SIG-M5 treated with dmso at 0.1 percent for 504 hours (cell line): ENCODE measurements at regions not wholly inside any gene's neighbourhood (a gene's known extent, or its start where the extent isn't known, plus 50 kb on each side); places are given as distances from the start of the nearest gene placed in this dataset.
"Not testable (repeated sequence)": the region's sequence is repeated elsewhere in the genome, so short reads cannot be mapped to it uniquely, and the experiment has no call there.

ENCODE experiments used
- DNase-seq: peaks from one replicate; lab custom pipeline; 2025; ENCODE audit not compliant: unreplicated experiment; lab: John Stamatoyannopoulos, UW

DNA sequence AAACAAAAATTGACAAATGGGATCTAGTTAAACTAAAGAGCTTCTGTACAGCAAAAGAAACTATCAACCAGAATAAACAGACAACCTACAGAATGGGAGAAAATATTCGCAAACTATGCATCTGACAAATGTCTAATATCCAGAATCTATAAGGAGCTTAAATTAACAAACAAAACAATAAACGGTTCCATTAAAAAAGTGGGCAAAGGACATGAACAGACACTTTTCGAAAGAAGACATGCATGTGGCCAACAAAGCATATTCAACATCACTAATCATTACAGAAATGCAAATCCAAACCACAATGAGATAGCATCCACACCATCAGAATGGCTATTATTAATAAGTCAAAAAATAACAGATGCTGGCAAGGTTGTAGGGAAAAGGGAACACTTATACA lies 50.5 kb upstream of the MED13L start:
- DNase-seq: not testable (repeated sequence)

DNA sequence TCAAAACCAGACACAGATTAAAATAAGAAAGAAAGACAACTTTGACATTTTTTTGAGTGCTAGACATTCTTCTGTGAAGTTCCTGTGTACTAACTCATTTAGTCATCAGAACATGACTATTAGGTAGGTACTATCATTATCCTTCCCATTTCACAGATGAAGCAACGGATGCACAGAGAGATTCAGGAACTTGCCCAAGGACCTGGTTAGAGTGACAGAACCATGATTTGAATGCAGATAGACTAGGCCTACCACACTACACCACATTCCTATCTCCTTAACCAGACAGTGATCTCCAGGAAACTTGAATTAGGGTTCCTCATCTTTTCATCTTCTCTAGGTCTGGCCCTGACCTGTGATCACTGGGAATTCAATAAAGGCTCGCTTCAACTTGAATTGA lies 54.4 kb upstream of the MED13L start:
- no peak for DNase-seq

DNA sequence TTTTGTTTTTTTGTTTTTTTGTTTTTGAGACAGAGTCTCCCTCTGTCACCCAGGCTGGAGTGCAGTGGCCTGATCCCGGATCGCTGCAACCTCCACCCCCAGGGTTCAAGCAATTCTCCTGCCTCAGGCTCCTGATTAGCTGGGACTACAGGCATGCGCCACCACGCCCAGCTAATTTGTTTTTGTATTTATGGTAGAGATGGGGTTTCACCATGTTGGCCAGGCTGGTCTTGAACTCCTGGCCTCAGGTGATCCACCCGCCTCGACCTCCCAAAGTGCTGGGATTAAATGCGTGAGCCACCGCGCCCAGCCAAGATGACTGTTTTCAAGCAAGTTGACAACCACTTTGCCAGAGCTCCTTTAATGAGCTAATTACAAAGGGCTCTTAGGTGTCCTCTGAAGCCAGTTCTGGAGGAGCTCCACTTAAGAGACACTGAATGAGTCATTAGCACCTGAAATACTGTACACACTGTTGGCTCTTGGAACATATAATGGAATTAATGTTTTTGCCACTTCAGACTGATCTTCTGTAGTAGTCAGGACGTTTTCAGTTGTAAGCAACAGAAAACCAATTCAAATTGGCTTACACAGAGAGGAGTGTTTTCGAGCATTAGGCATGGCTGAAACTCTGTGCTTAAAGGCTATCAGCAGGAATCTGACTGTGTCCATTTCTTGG lies 55.4 kb upstream of the MED13L start:
- no peak for DNase-seq

DNA sequence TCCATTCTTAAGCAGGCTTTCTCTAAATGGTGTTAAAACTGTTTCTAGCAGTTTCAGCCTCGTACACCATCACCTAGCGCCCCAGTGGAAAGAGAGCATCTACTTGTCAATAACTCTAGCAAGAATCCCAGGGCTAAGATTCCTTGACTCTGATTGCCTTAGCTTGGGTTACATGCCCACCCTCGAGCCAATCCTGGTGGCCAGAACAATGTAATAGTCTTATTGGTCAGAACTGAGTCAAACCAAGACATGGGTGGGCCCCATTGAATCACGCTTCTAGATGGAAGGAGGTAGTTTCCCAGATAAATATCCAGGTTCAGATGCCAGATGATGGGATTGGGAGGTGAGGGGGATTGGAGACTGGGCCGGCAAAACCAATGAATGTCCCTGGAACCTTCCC lies 55.9 kb upstream of the MED13L start:
- DNase-seq: no peak

DNA sequence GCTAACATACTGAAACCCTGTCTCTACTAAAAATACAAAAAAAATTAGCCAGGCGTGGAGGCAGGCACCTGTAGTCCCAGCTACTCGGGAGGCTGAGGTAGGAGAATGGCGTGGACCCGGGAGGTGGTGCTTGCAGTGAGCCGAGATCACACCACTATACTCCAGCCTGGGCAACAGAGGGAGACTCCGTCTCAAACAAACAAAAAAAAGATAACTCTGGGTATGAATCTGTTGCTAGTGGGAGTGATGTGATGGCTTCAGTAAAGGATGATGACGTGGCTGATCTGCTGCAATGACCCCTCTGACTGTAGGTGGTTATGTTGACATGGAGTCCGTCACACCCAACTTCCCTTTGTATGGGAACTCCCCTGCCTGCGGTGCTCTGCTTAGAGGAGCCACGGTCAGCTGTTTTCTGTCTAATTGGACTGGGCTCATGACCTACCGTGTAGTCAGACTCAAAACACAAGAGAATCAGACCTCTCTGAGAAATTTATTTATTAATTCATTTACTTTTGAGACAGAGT lies 59.1 kb upstream of the MED13L start:
- DNase-seq: peak; percentile 81

DNA sequence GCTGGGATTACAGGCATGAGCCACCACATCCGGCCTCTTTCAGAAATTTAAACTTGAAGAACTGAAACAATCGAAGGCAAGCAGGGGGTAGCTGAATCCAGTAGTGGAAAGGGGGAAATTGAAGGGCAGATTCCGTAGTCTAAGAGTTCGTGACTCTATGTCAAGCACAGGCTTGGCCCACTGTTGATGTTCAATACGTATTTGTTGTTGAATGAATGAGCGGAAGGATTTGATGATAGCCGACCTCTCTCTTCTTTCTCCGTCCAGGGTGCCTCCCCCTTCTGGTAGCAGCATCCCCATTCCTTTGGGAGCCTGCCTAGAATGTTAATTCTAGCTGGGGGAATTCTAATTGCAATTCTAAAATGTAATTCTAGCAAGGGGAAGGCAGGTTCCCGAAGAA lies 59.8 kb upstream of the MED13L start:
- no peak for DNase-seq

DNA sequence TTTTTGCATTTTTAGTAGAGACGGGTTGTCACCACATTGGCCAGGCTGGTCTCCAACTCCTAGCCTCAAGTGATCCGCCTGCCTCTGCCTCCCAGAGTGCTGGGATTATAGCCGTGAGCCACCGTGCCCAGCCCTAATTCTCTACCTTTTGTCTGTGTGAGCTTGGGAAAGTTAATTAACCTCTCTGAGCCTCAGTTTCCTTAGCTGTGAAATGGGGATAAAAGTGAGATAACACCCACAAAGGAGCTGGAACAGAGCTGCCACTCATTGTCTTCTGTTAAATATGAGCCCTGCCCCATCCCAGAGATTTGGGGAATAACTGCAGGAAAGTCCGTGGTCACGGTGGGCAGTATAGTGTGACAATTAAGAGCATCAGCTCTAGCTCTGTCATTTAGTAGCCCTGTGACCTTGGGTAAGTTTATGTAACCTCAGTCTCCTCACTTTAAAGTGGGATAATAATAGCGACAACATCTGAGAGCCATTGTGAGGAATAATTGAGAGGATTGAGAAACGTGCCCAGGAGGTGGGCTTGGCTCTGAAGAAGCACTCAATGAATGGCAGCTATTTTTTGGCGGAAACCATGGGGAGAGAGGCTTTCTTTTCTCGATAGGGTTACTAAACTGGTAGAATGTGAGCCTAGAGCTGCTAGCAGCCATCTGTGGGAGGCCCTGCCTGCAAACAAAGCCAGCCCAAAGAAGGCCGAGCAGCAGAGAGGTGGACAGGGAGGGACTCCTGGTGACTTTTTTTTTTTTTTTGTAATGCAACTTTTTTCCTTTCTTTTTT lies 60.8 kb upstream of the MED13L start:
- DNase-seq: no peak

DNA sequence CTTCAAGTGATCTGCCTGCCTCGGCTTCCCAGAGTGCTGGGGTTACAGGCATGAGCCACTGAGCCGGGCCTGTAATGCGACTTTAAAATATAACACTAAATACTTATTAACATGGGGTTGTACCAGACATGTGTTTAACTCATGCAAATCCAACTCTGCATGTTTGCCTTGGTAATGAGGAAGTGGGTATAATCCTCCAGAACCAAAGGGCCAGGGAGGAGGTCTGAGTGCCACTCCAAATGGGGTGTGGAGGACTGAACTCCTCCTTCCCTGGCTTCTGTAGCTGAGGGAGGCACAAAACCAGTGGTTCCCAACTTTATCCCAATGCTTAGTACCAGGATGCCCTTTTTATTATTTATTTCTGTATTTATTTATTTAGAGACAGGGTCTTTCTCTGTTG lies 61.6 kb upstream of the MED13L start:
- no peak for DNase-seq

DNA sequence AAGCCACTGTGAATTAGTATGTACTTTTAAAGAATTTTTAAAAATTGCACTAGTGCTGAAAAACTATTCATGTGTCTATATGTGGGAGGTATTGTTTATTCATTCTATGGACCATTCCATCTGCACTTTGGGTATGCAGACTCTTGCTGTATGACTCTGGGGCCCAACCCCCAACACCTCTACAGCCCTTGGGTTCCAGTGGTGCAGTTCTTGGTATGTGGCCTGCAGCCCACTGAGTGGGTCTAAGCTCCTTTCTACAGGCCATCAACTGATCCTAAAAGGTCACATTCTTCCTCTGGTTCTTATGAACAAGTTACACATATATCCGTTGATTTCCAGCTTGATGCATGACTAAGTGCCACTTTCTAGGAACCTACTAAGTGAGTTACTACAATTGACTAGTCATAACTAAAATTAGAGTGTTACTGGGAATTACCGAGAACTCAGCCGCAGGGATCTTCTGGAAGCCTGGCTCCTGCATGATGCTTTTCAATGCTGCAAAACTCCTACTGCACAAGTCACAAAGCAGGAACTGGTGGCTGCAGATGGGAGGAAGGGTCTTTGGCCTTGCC lies 62.4 kb upstream of the MED13L start:
- no peak for DNase-seq

DNA sequence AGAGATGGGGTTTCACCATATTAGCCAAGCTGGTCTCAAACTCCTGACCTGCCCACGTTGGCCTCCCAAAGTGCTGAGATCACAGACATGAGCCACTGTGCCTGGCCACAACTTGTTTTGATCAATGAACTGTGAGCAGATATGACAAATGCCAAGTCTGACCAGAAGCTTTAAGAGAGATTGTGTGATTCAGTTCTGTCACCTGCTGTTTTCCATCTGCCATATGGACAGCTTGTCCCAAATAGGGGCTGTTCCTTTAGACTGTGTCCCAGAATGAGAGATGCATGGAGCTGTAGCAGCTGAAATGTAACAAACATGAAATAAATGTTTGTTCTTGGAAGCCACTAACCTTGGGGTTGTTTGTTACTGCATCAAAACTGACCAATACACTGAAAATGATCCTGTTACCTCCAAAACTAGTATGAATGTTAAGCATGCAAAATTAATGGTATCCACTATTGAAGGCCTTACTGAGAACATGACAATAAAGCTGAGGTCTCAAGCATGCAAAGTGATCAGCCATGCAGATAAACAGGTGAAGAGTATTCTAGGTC lies 65.9 kb upstream of the MED13L start:
- no peak for DNase-seq

DNA sequence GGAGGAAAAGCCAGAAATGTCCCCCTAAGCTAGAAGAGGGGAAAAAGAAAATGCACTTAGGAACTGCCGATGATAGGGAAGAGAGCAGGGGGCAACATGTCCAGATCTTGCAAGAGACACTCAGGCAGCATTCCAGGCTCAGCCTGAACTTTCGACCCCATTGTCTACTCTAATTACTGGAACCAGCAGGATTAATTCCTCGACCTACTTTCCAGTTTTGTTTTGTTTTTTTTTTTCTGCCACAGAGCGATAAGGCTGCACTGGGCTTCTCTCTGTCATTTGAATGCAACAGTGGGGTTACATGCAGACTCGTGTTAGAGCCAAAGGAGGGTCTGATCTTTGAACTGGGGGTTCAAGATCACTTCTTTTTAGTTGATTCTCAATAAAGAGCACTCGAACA lies 68.7 kb upstream of the MED13L start:
- no peak for DNase-seq

DNA sequence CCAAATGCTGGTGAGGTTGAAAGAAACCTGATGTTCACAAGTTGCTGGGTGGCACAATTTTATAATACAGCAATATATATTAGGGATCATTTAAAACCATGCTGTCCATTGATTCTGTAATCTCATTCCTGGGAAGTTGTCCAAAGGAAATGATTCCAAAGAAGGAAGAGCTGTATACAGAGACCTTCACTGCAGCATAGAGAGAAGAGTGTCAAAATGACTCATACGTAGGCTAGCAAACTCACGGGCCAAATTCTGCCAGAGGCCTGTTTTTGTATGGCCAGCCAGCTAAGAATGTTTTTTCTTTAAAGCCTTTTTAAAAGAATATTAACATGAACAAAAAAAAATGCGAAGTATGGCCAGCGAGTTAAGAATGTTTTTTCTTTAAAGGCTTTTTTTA lies 69.2 kb upstream of the MED13L start:
- DNase-seq: no peak

DNA sequence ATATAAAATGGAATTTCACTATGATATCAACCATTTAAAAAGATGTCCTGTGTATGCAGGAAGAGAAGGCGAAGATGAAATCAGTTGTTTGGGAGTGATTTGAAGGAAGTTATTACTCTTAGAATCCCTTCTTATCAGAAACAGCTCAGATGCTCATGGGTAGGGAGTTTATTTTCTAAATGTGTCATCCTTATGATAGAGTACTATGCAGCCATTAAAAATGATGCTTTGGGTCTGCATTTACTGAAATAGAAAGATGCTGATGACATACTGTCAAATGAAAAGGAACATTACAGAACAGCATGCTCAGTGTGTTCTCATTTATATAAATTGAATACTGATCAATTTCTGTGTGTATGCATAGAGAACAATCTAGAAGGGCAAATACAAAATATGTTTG lies 69.8 kb upstream of the MED13L start:
- DNase-seq: no peak

DNA sequence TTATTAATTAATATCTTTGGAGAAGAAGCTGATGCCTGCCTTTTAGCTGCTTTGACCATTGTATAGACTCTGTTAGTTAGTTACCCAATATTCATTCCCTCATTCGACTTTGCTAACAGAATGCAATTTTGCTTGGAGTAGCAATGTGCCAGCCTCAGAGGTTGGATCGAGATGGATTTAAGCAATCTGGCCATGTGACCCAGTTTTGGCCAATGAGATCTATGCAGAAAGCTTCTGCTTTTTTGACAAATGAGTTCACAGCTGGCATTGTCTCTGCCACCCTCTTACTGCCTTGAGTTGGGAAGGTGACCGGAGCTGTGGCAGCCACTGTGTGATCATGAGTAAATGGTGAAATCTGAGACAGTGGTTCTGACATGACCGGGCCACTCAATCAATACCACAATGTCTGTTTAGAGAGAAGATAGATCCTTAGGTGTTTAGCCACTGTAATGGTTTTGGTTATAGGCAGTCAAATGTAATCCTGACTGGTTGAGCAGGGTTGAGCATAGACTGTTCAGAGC lies 74.9 kb upstream of the MED13L start:
- DNase-seq: no peak

DNA sequence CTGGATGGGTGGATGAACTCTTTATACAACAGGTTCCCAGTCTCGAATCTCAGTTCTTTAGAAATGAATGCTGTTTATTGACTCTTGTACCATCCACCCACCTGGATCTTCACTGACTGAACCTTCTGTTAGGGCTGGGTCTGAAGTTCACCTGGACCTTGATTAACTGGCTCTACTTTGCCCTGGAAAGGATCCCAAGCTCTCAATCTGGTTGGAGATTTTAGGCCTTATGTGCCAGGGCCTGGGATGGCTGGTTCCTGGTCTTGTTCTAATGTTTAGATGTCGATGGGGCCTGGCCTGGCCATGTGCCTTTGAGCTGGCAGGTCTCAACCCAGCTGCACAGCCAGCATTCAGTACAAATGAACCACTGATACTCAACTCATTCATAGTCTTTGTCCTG lies 76.5 kb upstream of the MED13L start:
- no peak for DNase-seq

DNA sequence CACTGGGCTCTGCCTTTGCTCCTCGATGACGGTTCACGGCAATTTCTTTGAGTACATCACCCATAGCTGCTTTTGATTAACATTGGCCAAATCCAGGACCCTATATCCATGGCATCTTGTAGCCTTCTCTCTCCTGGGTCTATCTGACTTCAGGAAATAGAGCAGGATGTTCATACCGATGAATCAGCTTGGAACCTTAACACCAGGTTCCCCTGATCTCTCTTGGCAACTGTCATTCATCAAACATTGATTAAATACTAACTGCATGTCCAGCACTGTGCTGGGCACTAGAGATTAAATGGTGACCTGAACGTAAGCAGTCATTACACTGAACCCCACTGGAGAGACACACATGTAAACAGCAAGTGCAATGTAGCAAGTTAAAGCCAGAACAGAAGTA lies 77.0 kb upstream of the MED13L start:
- no peak for DNase-seq

DNA sequence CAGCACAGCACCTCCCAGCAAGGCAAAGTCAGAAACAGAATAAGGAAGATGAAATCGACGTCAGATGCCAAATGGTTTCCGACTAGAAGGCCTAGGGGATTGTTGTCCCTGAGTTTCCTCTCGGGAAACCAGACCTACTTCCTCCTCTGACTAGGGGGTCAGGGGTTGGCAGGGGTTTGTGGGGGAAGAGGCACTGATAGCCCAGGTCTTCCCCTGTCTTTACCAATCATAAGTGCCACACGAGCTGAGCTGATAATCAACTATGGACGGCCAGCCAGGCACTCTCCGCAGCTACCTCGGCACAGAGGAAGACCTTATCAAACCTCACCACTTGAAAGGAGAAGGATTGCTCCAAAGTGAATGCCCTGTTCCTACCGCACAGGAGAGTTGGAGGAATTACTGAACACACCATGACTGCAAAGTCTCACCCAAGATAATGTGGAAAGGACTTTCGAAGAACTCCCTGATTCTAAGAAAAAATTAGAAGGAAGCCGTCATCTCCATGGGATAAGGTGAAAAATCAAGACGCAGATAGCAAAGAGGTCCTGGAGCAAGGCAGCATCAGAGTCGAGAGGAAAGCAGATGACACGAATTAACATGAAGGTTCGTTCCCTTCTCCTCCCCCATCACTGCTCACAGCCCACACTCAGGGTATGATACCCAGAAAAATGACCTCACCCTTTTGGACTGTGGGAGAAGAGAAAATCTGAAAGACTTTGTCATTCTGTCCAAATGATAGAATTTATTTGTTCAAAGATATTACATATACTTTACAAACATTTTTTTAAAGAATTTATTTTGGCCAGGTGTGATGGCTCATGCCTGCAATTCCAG lies 77.7 kb upstream of the MED13L start:
- no peak for DNase-seq

DNA sequence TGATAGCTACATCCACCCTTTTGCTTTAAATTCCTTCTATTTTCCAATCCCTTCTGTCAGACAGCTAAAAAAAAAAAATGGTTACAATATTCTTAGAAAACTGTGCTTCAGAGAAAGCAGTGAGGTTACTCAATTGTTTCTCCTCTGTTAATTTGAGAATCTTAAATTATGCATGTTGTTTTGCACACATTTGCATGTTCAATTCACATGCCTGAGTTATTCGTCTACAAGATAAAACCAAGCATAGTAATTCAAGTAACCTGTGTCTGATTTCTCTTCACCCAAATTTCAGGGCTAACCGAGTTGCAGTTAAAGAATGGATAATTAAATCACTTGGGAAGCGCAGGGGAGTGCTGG lies 81.0 kb upstream of the MED13L start:
- no peak for DNase-seq

DNA sequence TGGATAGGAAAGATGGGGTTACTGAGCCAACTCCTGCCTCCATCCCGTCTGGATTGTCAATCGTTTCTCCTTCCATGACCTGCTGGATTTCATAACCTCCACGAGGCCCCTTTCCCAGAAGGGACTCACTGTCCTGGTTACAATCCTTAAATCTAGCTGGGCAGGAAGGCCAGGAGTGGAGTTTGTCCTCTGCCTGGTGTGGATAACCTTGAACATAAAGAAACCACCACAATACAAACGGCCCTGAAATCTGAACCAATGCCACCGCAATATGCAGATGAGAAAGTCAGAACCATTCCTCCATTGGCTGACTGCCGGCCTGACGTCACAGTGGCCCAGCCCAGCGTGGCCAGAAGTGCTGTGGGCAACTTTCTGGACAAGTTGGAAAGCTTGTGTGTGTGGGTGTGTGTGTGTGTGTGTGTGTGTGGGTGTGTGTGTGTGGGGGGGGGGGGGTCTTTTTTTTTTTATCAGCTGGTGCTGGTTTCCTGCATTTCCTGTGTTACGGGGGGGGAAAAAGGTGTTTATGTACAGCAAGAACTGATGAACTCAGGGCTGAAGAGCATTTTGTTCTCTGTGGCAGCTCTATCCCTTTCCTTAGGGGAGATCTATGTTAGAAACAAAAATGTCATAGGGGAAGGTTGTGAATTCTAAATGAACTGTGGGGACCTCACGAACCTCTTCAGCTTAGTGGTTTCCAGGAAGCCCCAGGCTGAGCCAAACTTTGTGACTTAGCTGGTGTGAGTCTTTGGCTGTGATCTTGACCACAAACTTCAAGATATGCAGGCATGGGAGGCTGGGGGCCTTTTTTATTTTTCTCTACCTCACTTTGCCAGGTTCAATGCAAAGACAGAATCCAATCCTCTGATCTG lies 81.6 kb upstream of the MED13L start:
- peak; percentile 42 for DNase-seq
